Esophagus muscularis mucosa (tissue), 4 donors: ENCODE measurements at regions not wholly inside any gene's neighbourhood (a gene's known extent, or its start where the extent isn't known, plus 50 kb on each side); places are given as distances from the start of the nearest gene placed in this dataset.

Source experiments
- DNase-seq: peaks from one replicate; pipeline ENCODE4 v3.0.0-alpha.2; 2017; ENCODE audit errors: extremely low spot score
- H3K27ac ChIP-seq, 4 donors: fragments of 200-600 bp; sonication (generic); replicated peaks in 1 of 4; 1 replicate in 3 of 4; 2 replicates in 1 of 4; pipeline ENCODE4 v1.5.1; 2016 to 2019; ENCODE audit warnings: mild to moderate bottlenecking in 1 of 4
- H3K27me3 ChIP-seq, 4 donors: fragments of 200-600 bp; sonication (generic); one replicate each; pipeline versions ENCODE4 v1.5.1 to v1.6.0; 2016 to 2019
- H3K36me3 ChIP-seq, 4 donors: fragments of 200-600 bp; sonication (generic); one replicate each; pipeline ENCODE4 v1.5.1; 2016 to 2019
- H3K4me1 ChIP-seq, 4 donors: fragments of 200-600 bp; sonication (generic); one replicate each; pipeline ENCODE4 v1.5.1; 2016 to 2019
- H3K4me3 ChIP-seq, 4 donors: fragments of 200-600 bp; sonication (generic); 1 replicate in 2 of 4; 2 replicates in 2 of 4; pipeline ENCODE4 v1.5.1; 2016 to 2019; ENCODE audit warnings: mild to moderate bottlenecking in 4 of 4, moderate library complexity in 1 of 4
- H3K9me3 ChIP-seq, 4 donors: fragments of 200-600 bp; sonication (generic); 1 replicate in 3 of 4; 2 replicates in 1 of 4; pipeline ENCODE4 v1.5.1; 2016 to 2019
- CTCF ChIP-seq, 3 experiments: fragments of 200-600 bp in 2 of 3; fragments of 450-650 bp in 1 of 3; sonication (generic) in 2 of 3; IDR thresholded peaks; one replicate each; pipeline ENCODE4 v1.5.1; 2017 to 2019; ENCODE audit warnings: antibody characterized with exemption in 3 of 3, mild to moderate bottlenecking in 2 of 3, moderate library complexity in 1 of 3
- EP300 ChIP-seq: sonication (generic); formaldehyde crosslinking; IDR thresholded peaks from one replicate; pipeline ENCODE4 v1.6.1; 2017; ENCODE audit warnings: antibody characterized with exemption
- POLR2A ChIP-seq: fragments of 450-650 bp; IDR thresholded peaks from one replicate; pipeline ENCODE4 v1.6.1; 2017; ENCODE audit warnings: antibody characterized with exemption, moderate library complexity, mild to moderate bottlenecking, low read depth
- POLR2AphosphoS5 ChIP-seq, 2 donors: sonication (generic); formaldehyde crosslinking; IDR thresholded peaks; one replicate each; pipeline ENCODE4 v1.6.1; 2017; ENCODE audit warnings: antibody characterized with exemption in 2 of 2
- WGBS: methylation state at CpG from one replicate; pipeline ENCODE4 v1.1.5; 2018; 5-methylcytosine and 5-hydroxymethylcytosine counted together
- intact Hi-C: fragments of 100-400 bp; cut with DNase I; formaldehyde crosslinking; loops from one replicate; pipeline ENCODE4 v1.15.1; 2023

GRCh38 chr14:26775765-26776563, 178.1 kb upstream of the NOVA1 start:
- Histone ChIP-seq H3K4me3 (no peak overlapping the region), H3K27me3 (no peaks in the 10 kb centered on the region), H3K27ac (no peak overlapping the region), H3K4me1 (no peaks in the 10 kb centered on the region), H3K36me3 (no peaks in the 10 kb centered on the region), H3K9me3 (no peaks in the 10 kb centered on the region)
- no peak for TF ChIP-seq CTCF (IDR thresholded peaks at IDR 0.05)
- no peak for TF ChIP-seq EP300
- TF ChIP-seq POLR2A: no peak
- no peak for TF ChIP-seq POLR2AphosphoS5 (IDR thresholded peaks at IDR 0.05)
- intact Hi-C loops: no loop called here
- WGBS: 49% methylated on average over 5 of the region's 5 CpGs
- DNase-seq: no peak

- H3K36me3 ChIP-seq: no peaks in the 10 kb centered on the region
- no peak for TF ChIP-seq POLR2A
- TF ChIP-seq EP300: no peak
- no peak for TF ChIP-seq CTCF (IDR thresholded peaks at IDR 0.05)
- no peak for TF ChIP-seq POLR2AphosphoS5 (IDR thresholded peaks at IDR 0.05)
- H3K4me3 ChIP-seq: no peak overlapping the region
- intact Hi-C loops: no loop called here
- no peaks in the 10 kb centered on the region for H3K9me3 ChIP-seq
- WGBS: 66% methylated on average over 4 of the region's 4 CpGs
- no peak for DNase-seq
- no peaks in the 10 kb centered on the region for H3K27me3 ChIP-seq
- H3K4me1 ChIP-seq: no peaks in the 10 kb centered on the region
- no peak overlapping the region for H3K27ac ChIP-seq
Measured at GRCh38 chr14:26791117-26791806, 193.4 kb upstream of the NOVA1 start.

DNA sequence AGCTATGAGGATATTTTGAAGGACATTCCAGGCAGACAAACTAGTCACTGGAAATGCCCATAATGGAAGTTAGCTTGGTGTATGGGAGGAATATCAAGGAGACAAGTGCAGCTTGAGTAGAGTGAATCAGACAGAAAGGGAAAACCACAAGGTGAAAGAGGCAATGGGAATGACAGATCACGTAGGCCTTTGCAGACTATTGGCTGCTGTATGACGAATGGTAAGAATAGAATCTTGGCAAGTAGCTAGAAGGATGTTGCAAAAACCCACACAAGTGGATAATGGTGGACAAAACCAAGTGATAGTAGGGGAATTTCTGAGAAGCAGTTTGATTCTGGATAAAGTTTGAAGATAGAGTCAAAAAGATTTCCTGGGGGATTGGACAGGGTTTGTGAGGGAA, 196.9 kb upstream of the NOVA1 start:
- DNase-seq: no peak
- Histone ChIP-seq H3K9me3 (no peaks in the 10 kb centered on the region), H3K36me3 (no peaks in the 10 kb centered on the region), H3K4me1 (no peaks in the 10 kb centered on the region), H3K4me3 (no peak overlapping the region), H3K27me3 (no peaks in the 10 kb centered on the region), H3K27ac (no peak overlapping the region)
- WGBS: 70% methylated on average over 2 of the region's 2 CpGs
- intact Hi-C loops: no loop called here
- no peak for TF ChIP-seq EP300
- TF ChIP-seq POLR2A: no peak
- no peak for TF ChIP-seq CTCF (IDR thresholded peaks at IDR 0.05)
- TF ChIP-seq POLR2AphosphoS5 (IDR thresholded peaks at IDR 0.05): no peak

- Histone ChIP-seq H3K36me3 (no peaks in the 10 kb centered on the region), H3K9me3 (no peaks in the 10 kb centered on the region), H3K4me3 (no peak overlapping the region), H3K27me3 (no peaks in the 10 kb centered on the region), H3K27ac (no peak overlapping the region), H3K4me1 (no peaks in the 10 kb centered on the region)
- intact Hi-C loops: no loop called here
- TF ChIP-seq POLR2A: no peak
- no peak for DNase-seq
- WGBS: 40% methylated on average over 1 of the region's 1 CpG
Measured at GRCh38 chr14:26808407-26808806, 210.6 kb upstream of the NOVA1 start.

DNA sequence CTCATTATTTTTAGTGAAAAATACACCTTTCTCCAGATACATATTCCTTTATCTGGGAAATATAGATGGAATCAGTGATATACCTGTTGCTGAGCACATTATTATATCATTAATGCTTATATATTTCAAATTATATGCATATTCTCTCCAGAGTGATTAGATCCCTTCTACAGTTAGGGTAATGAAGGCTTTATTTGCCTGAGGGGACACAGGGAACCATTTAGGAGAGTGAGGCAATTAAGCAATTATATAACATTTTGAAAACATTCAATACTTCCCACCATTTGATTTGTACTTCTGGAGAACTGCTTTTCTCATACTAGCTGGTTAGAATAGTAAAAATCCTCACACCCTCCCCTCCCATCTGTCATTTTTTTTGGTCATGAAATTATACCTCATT, 212.8 kb upstream of the NOVA1 start:
- H3K9me3 ChIP-seq: no peaks in the 10 kb centered on the region
- intact Hi-C loops: no loop called here
- DNase-seq: no peak
- no peak overlapping the region for H3K27ac ChIP-seq
- no peak overlapping the region for H3K4me3 ChIP-seq
- H3K36me3 ChIP-seq: no peaks in the 10 kb centered on the region
- TF ChIP-seq EP300 (no peak), CTCF (IDR thresholded peaks at IDR 0.05) (no peak), POLR2AphosphoS5 (IDR thresholded peaks at IDR 0.05) (no peak), POLR2A (no peak)
- H3K4me1 ChIP-seq: no peaks in the 10 kb centered on the region
- H3K27me3 ChIP-seq: no peaks in the 10 kb centered on the region
